Erythroblast (primary cell): ENCODE measurements at regions not wholly inside any gene's neighbourhood (a gene's known extent, or its start where the extent isn't known, plus 50 kb on each side); places are given as distances from the start of the nearest gene placed in this dataset.

Source experiments
- GATA1 ChIP-seq: IDR thresholded peaks from 2 replicates; pipeline ENCODE4 v1.6.1; 2011; ENCODE audit warnings: low read depth, mild to moderate bottlenecking, control low read depth, low read length, moderate library complexity
- POLR2A ChIP-seq: IDR thresholded peaks from 2 replicates; pipeline ENCODE4 v1.6.1; 2011; ENCODE audit warnings: mild to moderate bottlenecking, low read length

- TF ChIP-seq POLR2A (no peak), GATA1 (no peak)
Observed at GRCh38 chr5:124457101-124457500, 289.3 kb downstream of the ZNF608 start.
